CD14-positive monocyte (primary cell): ENCODE measurements at regions not wholly inside any gene's neighbourhood (a gene's known extent, or its start where the extent isn't known, plus 50 kb on each side); places are given as distances from the start of the nearest gene placed in this dataset.
A peak's percentile ranks its signal among the peaks of the same experiment; 100 is the strongest.

Source experiments
- DNase-seq, 3 donors: peaks; one replicate each; pipeline ENCODE4 v3.0.0-alpha.2; 2011 to 2022
- H2AFZ ChIP-seq: 2 replicates; pipeline ENCODE4 v1.6.0; 2012; ENCODE audit warnings: mild to moderate bottlenecking, low read depth, low read length, inconsistent platforms; ENCODE audit not compliant: insufficient read depth, poor library complexity, severe bottlenecking
- H3K27ac ChIP-seq, 2 donors: 1 replicate in 1 of 2; 2 replicates in 1 of 2; pipeline ENCODE4 v1.5.1; 2012 to 2013; ENCODE audit warnings: low read length in 2 of 2, control low read depth in 1 of 2, inconsistent platforms in 1 of 2, low read depth in 1 of 2, mild to moderate bottlenecking in 1 of 2
- H3K27me3 ChIP-seq, 2 donors: one replicate each; pipeline versions ENCODE4 v1.6.0 to v1.6.1; 2011 to 2013; ENCODE audit warnings: low read length in 2 of 2; ENCODE audit not compliant: control insufficient read depth in 2 of 2, insufficient read depth in 2 of 2
- H3K36me3 ChIP-seq, 2 donors: replicated peaks in 1 of 2; 1 replicate in 1 of 2; 2 replicates in 1 of 2; pipeline versions ENCODE4 v1.5.1 to v1.6.1; 2012 to 2013; ENCODE audit warnings: low read length in 2 of 2, control low read depth in 1 of 2, inconsistent platforms in 1 of 2, mild to moderate bottlenecking in 1 of 2; ENCODE audit not compliant: insufficient read depth in 2 of 2, control insufficient read depth in 1 of 2
- H3K4me1 ChIP-seq, 2 donors: 1 replicate in 1 of 2; 2 replicates in 1 of 2; pipeline versions ENCODE4 v1.5.1 to v1.6.1; 2012 to 2013; ENCODE audit warnings: low read length in 2 of 2, control low read depth in 1 of 2, inconsistent platforms in 1 of 2, mild to moderate bottlenecking in 1 of 2, moderate library complexity in 1 of 2; ENCODE audit not compliant: insufficient read depth in 2 of 2, control insufficient read depth in 1 of 2
- H3K4me2 ChIP-seq: replicated peaks from 2 replicates; pipeline ENCODE3; 2012; ENCODE audit warnings: low read length, moderate library complexity, mild to moderate bottlenecking; ENCODE audit not compliant: poor library complexity, severe bottlenecking; ENCODE audit errors: extremely low read depth
- H3K4me3 ChIP-seq, 3 experiments: fragments of 200-600 bp in 1 of 3; sonication (generic) in 1 of 3; replicated peaks in 1 of 3; 1 replicate in 2 of 3; 2 replicates in 1 of 3; pipeline ENCODE4 v1.5.1; 2011 to 2013; ENCODE audit warnings: low read length in 3 of 3, mild to moderate bottlenecking in 3 of 3, control low read depth in 2 of 3, low read depth in 2 of 3, inconsistent platforms in 1 of 3, moderate library complexity in 1 of 3
- H3K79me2 ChIP-seq: 2 replicates; pipeline ENCODE4 v1.6.0; 2012; ENCODE audit warnings: mild to moderate bottlenecking, control low read depth, inconsistent platforms, low read length, moderate library complexity; ENCODE audit not compliant: insufficient read depth
- H3K9ac ChIP-seq: 2 replicates; pipeline ENCODE4 v1.6.0; 2017; ENCODE audit warnings: low read length, mild to moderate bottlenecking; ENCODE audit not compliant: insufficient read depth, poor library complexity, severe bottlenecking
- H3K9me3 ChIP-seq, 2 donors: replicated peaks in 1 of 2; 1 replicate in 1 of 2; 2 replicates in 1 of 2; pipeline versions ENCODE4 v1.5.1 to v1.6.1; 2012 to 2013; ENCODE audit warnings: low read length in 2 of 2, control low read depth in 1 of 2; ENCODE audit not compliant: control insufficient read depth in 1 of 2, insufficient read depth in 1 of 2
- H4K20me1 ChIP-seq: 2 replicates; pipeline ENCODE4 v1.6.0; 2012; ENCODE audit warnings: mild to moderate bottlenecking, low read length, control low read depth, moderate library complexity; ENCODE audit not compliant: insufficient read depth
- H3K27ac Mint-ChIP-seq, 7 donors: one replicate each; pipeline ENCODE4 v1.8.0; 2020; ENCODE audit warnings: mild to moderate bottlenecking in 7 of 7, mixed read lengths in 7 of 7, moderate library complexity in 6 of 7, inconsistent platforms in 2 of 7
- H3K27me3 Mint-ChIP-seq, 3 donors: one replicate each; pipeline ENCODE4 v1.8.0; 2021 to 2022; ENCODE audit warnings: low read depth in 3 of 3, mild to moderate bottlenecking in 3 of 3, mixed read lengths in 3 of 3, moderate library complexity in 3 of 3, inconsistent platforms in 1 of 3
- H3K36me3 Mint-ChIP-seq, 2 donors: one replicate each; pipeline ENCODE4 v1.8.0; 2020; ENCODE audit warnings: mixed read lengths in 2 of 2, inconsistent platforms in 1 of 2, mild to moderate bottlenecking in 1 of 2
- H3K4me1 Mint-ChIP-seq: one replicate; pipeline ENCODE4 v1.8.0; 2020; ENCODE audit warnings: mild to moderate bottlenecking, mixed read lengths
- H3K4me3 Mint-ChIP-seq, 2 donors: one replicate each; pipeline ENCODE4 v1.8.0; 2020; ENCODE audit warnings: mild to moderate bottlenecking in 2 of 2, mixed read lengths in 2 of 2, moderate library complexity in 1 of 2
- H3K9me3 Mint-ChIP-seq, 7 donors: one replicate each; pipeline ENCODE4 v1.8.0; 2020 to 2022; ENCODE audit warnings: mixed read lengths in 7 of 7, mild to moderate bottlenecking in 6 of 7, moderate library complexity in 6 of 7, inconsistent platforms in 2 of 7
- CTCF ChIP-seq: fragments of 200-600 bp; IDR thresholded peaks from one replicate; pipeline ENCODE4 v1.8.0; 2022; ENCODE audit warnings: antibody characterized with exemption, mild to moderate bottlenecking
- WGBS: methylation state at CpG from one replicate; pipeline ENCODE4 v1.1.5; 2013; ENCODE audit warnings: missing lambda C conversion rate; ENCODE audit not compliant: insufficient coverage; 5-methylcytosine and 5-hydroxymethylcytosine counted together
- intact Hi-C, 2 donors: fragments of 100-400 bp; cut with micrococcal nuclease; formaldehyde crosslinking; loops; one replicate each; pipeline versions ENCODE4 v1.15.0 to v1.15.1; 2023

DNA sequence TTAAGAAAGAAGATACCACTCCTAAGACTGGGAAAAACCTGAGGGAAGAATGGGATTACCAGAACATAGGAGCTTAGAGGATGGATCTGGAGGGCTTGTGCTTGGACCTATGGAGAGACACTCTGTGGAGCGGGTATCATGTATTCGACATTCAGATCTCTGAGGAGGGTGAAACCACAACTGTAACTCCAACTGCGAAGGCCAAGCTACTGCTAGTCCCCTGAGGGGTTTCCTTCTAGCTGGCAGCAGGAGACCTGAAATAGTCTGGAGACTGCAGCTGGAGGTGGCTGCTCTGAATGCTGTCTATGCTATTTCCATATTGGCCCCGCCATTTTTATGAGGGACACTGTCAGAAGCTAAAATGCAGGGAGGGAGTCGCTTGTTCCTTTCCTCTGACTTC, 462.3 kb downstream of the PTPRC start:
- Histone ChIP-seq H3K9me3 (no peaks in the 10 kb centered on the region), H3K4me3 (peak overlapping the region in 1 of 3 experiments; percentile 28), H4K20me1 (no peaks in the 10 kb centered on the region), H3K9ac (no peak overlapping the region), H2AFZ (no peak overlapping the region), H3K79me2 (no peaks in the 10 kb centered on the region), H3K27me3 (no peaks in the 10 kb centered on the region), H3K36me3 (no peaks in the 10 kb centered on the region), H3K4me2 (peak overlapping the region; percentile 41), H3K27ac (peak overlapping the region in 1 of 2 donors; percentile 49), H3K4me1 (peaks cover 27 to 31% of the 10 kb centered on the region in 2 donors)
- no peak for DNase-seq
- no peak for TF ChIP-seq CTCF
- WGBS, result 88% methylated on average over 5 of the region's 5 CpGs
- Mint-ChIP-seq H3K4me1 (peaks cover 41% of the 10 kb centered on the region), H3K27me3 (no peaks in the 10 kb centered on the region), H3K9me3 (peaks cover 0 to 12% (median 7%) of the 10 kb centered on the region in 7 donors), H3K36me3 (no peaks in the 10 kb centered on the region), H3K4me3 (peak overlapping the region in 1 of 2 donors; percentile 79), H3K27ac (peak overlapping the region in 5 of 7 donors; percentile 14 to 74 (median 45))
- intact Hi-C loops, result no loop called here

DNA sequence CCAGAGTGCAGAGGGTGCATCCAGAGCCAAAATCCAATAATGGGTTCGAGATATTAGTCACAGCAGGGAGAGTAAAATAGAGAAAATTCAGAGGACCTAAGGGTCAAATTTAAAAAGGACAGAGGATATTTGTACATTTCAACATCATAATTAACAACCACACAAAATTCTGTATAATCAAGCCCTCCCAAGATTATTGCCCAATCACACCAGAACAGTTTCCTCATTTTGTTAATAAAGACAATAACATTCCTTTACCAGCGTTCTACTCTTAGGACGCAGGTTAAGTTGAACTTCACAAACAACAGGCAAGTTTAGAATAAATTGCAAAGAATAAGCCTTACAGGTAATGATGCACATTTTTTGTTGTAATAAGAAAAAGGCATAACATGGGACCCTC, 462.8 kb downstream of the PTPRC start:
- peak overlapping the region in 1 of 2 donors; percentile 49 for H3K27ac ChIP-seq
- no peak overlapping the region for H3K9ac ChIP-seq
- H3K4me3 ChIP-seq, result peak overlapping the region in 1 of 3 experiments; percentile 28
- H3K4me2 ChIP-seq, result peak overlapping the region; percentile 41
- H3K36me3 ChIP-seq, result no peaks in the 10 kb centered on the region
- H3K79me2 ChIP-seq, result no peaks in the 10 kb centered on the region
- no CpG with 5 or more reads among the region's 3 CpGs for WGBS
- H3K4me1 Mint-ChIP-seq, result peaks cover 36% of the 10 kb centered on the region
- H3K9me3 ChIP-seq, result no peaks in the 10 kb centered on the region
- intact Hi-C loops, result no loop called here
- H3K27me3 ChIP-seq, result no peaks in the 10 kb centered on the region
- H3K36me3 Mint-ChIP-seq, result no peaks in the 10 kb centered on the region
- peaks cover 22 to 26% of the 10 kb centered on the region in 2 donors for H3K4me1 ChIP-seq
- H3K27ac Mint-ChIP-seq, result peak overlapping the region in 6 of 7 donors; percentile 14 to 74 (median 36)
- H2AFZ ChIP-seq, result no peak overlapping the region
- H3K27me3 Mint-ChIP-seq, result no peaks in the 10 kb centered on the region
- H3K4me3 Mint-ChIP-seq, result peak overlapping the region in 1 of 2 donors; percentile 79
- H3K9me3 Mint-ChIP-seq, result peaks cover 3 to 16% (median 8%) of the 10 kb centered on the region in 7 donors
- no peaks in the 10 kb centered on the region for H4K20me1 ChIP-seq
- no peak for TF ChIP-seq CTCF
- peak; percentile 33 to 54 (median 54) for DNase-seq
